OCI-LY1 (cell line): ENCODE measurements at regions not wholly inside any gene's neighbourhood (a gene's known extent, or its start where the extent isn't known, plus 50 kb on each side); places are given as distances from the start of the nearest gene placed in this dataset.

Experiments used
- CTCF ChIP-seq: fragments of 200-600 bp; sonication (generic), shearing (Covaris generic); IDR thresholded peaks from 2 replicates; pipeline ENCODE4 v1.5.1; 2017; ENCODE audit warnings: mild to moderate bottlenecking, antibody characterized with exemption, low read length, moderate library complexity, mixed read lengths
- EZH2 ChIP-seq: fragments of 200-600 bp; sonication (generic), shearing (Covaris generic); IDR thresholded peaks from 2 replicates; pipeline ENCODE4 v1.8.0; 2017; ENCODE audit warnings: borderline replicate concordance, mixed run types, mild to moderate bottlenecking, antibody characterized with exemption, low read length, moderate library complexity, mixed read lengths

GRCh38 chr7:45253368-45253767 is 95.8 kb downstream of the RAMP3 start:
- no peak for TF ChIP-seq EZH2
- TF ChIP-seq CTCF = no peak
